ENCODE measurements at regions not wholly inside any gene's neighbourhood (a gene's known extent, or its start where the extent isn't known, plus 50 kb on each side); places are given as distances from the start of the nearest gene placed in this dataset.

GRCh38 chr21:35361988-35362387 is 312.9 kb upstream of the RUNX1 start:
- Histone ChIP-seq H3K9ac (ENCODE audit: low read depth in 1 of 2, low read length in 2 of 2) (no peak overlapping the region), H3K36me3 (ENCODE audit: control insufficient read depth in 1 of 2, insufficient read depth in 2 of 2, low read length in 2 of 2) (no peaks in the 10 kb centered on the region), H3K4me3 (ENCODE audit: low read depth in 1 of 2, low read length in 2 of 2) (no peak overlapping the region), H3K27me3 (ENCODE audit: control insufficient read depth in 1 of 2, insufficient read depth in 2 of 2, low read length in 2 of 2) (no peaks in the 10 kb centered on the region), H3K27ac (ENCODE audit: low read depth, low read length) (no peak overlapping the region), H3K9me3 (ENCODE audit: control insufficient read depth in 1 of 2, low read length in 2 of 2) (no peaks in the 10 kb centered on the region), H3K4me1 (ENCODE audit: control insufficient read depth in 1 of 2, insufficient read depth in 2 of 2, low read length in 2 of 2) (no peaks in the 10 kb centered on the region)

- Histone ChIP-seq H3K9ac (ENCODE audit: low read depth in 1 of 2, low read length in 2 of 2) (no peak overlapping the region), H3K36me3 (ENCODE audit: control insufficient read depth in 1 of 2, insufficient read depth in 2 of 2, low read length in 2 of 2) (no peaks in the 10 kb centered on the region), H3K4me1 (ENCODE audit: control insufficient read depth in 1 of 2, insufficient read depth in 2 of 2, low read length in 2 of 2) (no peaks in the 10 kb centered on the region), H3K27me3 (ENCODE audit: control insufficient read depth in 1 of 2, insufficient read depth in 2 of 2, low read length in 2 of 2) (peaks cover 0 to 3% of the 10 kb centered on the region in 2 donors), H3K4me3 (ENCODE audit: low read depth in 1 of 2, low read length in 2 of 2) (no peak overlapping the region), H3K27ac (ENCODE audit: low read depth, low read length) (no peak overlapping the region), H3K9me3 (ENCODE audit: control insufficient read depth in 1 of 2, low read length in 2 of 2) (no peaks in the 10 kb centered on the region)
These were observed 311.9 kb upstream of the RUNX1 start for GRCh38 chr21:35360870-35361570.

- H3K27me3 ChIP-seq (ENCODE audit: control insufficient read depth in 1 of 2, insufficient read depth in 2 of 2, low read length in 2 of 2) = peaks cover 0 to 3% of the 10 kb centered on the region in 2 donors
- no peak overlapping the region for H3K4me3 ChIP-seq (ENCODE audit: low read depth in 1 of 2, low read length in 2 of 2)
- no peak overlapping the region for H3K27ac ChIP-seq (ENCODE audit: low read depth, low read length)
- H3K36me3 ChIP-seq (ENCODE audit: control insufficient read depth in 1 of 2, insufficient read depth in 2 of 2, low read length in 2 of 2) = no peaks in the 10 kb centered on the region
- no peak overlapping the region for H3K9ac ChIP-seq (ENCODE audit: low read depth in 1 of 2, low read length in 2 of 2)
- H3K9me3 ChIP-seq (ENCODE audit: control insufficient read depth in 1 of 2, low read length in 2 of 2) = no peaks in the 10 kb centered on the region
- no peaks in the 10 kb centered on the region for H3K4me1 ChIP-seq (ENCODE audit: control insufficient read depth in 1 of 2, insufficient read depth in 2 of 2, low read length in 2 of 2)
These were observed 310.0 kb upstream of the RUNX1 start for GRCh38 chr21:35359076-35359475.

- no peak overlapping the region for H3K27ac ChIP-seq (ENCODE audit: low read depth, low read length)
- no peak overlapping the region for H3K9ac ChIP-seq (ENCODE audit: low read depth in 1 of 2, low read length in 2 of 2)
- no peak overlapping the region for H3K4me3 ChIP-seq (ENCODE audit: low read depth in 1 of 2, low read length in 2 of 2)
- no peaks in the 10 kb centered on the region for H3K9me3 ChIP-seq (ENCODE audit: control insufficient read depth in 1 of 2, low read length in 2 of 2)
- H3K4me1 ChIP-seq (ENCODE audit: control insufficient read depth in 1 of 2, insufficient read depth in 2 of 2, low read length in 2 of 2) = no peaks in the 10 kb centered on the region
- H3K27me3 ChIP-seq (ENCODE audit: control insufficient read depth in 1 of 2, insufficient read depth in 2 of 2, low read length in 2 of 2) = peaks cover 0 to 3% of the 10 kb centered on the region in 2 donors
- no peaks in the 10 kb centered on the region for H3K36me3 ChIP-seq (ENCODE audit: control insufficient read depth in 1 of 2, insufficient read depth in 2 of 2, low read length in 2 of 2)
These were observed 308.9 kb upstream of the RUNX1 start for GRCh38 chr21:35358008-35358407.

- H3K36me3 ChIP-seq (ENCODE audit: control insufficient read depth in 1 of 2, insufficient read depth in 2 of 2, low read length in 2 of 2) = no peaks in the 10 kb centered on the region
- peaks cover 0 to 3% of the 10 kb centered on the region in 2 donors for H3K27me3 ChIP-seq (ENCODE audit: control insufficient read depth in 1 of 2, insufficient read depth in 2 of 2, low read length in 2 of 2)
- no peak overlapping the region for H3K4me3 ChIP-seq (ENCODE audit: low read depth in 1 of 2, low read length in 2 of 2)
- no peak overlapping the region for H3K9ac ChIP-seq (ENCODE audit: low read depth in 1 of 2, low read length in 2 of 2)
- H3K9me3 ChIP-seq (ENCODE audit: control insufficient read depth in 1 of 2, low read length in 2 of 2) = no peaks in the 10 kb centered on the region
- H3K27ac ChIP-seq (ENCODE audit: low read depth, low read length) = no peak overlapping the region
- no peaks in the 10 kb centered on the region for H3K4me1 ChIP-seq (ENCODE audit: control insufficient read depth in 1 of 2, insufficient read depth in 2 of 2, low read length in 2 of 2)
These were observed 308.1 kb upstream of the RUNX1 start for GRCh38 chr21:35357041-35357780.

GRCh38 chr21:35354078-35354477 is 305.0 kb upstream of the RUNX1 start:
- no peak overlapping the region for H3K9ac ChIP-seq (ENCODE audit: low read depth in 1 of 2, low read length in 2 of 2)

GRCh38 chr21:35352793-35353192 is 303.7 kb upstream of the RUNX1 start:
- no peak overlapping the region for H3K4me3 ChIP-seq (ENCODE audit: low read depth in 1 of 2, low read length in 2 of 2)
- H3K36me3 ChIP-seq (ENCODE audit: control insufficient read depth in 1 of 2, insufficient read depth in 2 of 2, low read length in 2 of 2) = no peaks in the 10 kb centered on the region
- H3K4me1 ChIP-seq (ENCODE audit: control insufficient read depth in 1 of 2, insufficient read depth in 2 of 2, low read length in 2 of 2) = no peaks in the 10 kb centered on the region
- H3K9ac ChIP-seq (ENCODE audit: low read depth in 1 of 2, low read length in 2 of 2) = no peak overlapping the region
- no peak overlapping the region for H3K27ac ChIP-seq (ENCODE audit: low read depth, low read length)
- no peaks in the 10 kb centered on the region for H3K9me3 ChIP-seq (ENCODE audit: control insufficient read depth in 1 of 2, low read length in 2 of 2)
- peaks cover 0 to 3% of the 10 kb centered on the region in 2 donors for H3K27me3 ChIP-seq (ENCODE audit: control insufficient read depth in 1 of 2, insufficient read depth in 2 of 2, low read length in 2 of 2)

More at GRCh38 chr21:35354078-35354477, 305.0 kb upstream of the RUNX1 start:
- H3K27me3 ChIP-seq (ENCODE audit: control insufficient read depth in 1 of 2, insufficient read depth in 2 of 2, low read length in 2 of 2) = peaks cover 0 to 3% of the 10 kb centered on the region in 2 donors
- H3K9me3 ChIP-seq (ENCODE audit: control insufficient read depth in 1 of 2, low read length in 2 of 2) = no peaks in the 10 kb centered on the region
- H3K27ac ChIP-seq (ENCODE audit: low read depth, low read length) = no peak overlapping the region
- no peak overlapping the region for H3K4me3 ChIP-seq (ENCODE audit: low read depth in 1 of 2, low read length in 2 of 2)
- H3K36me3 ChIP-seq (ENCODE audit: control insufficient read depth in 1 of 2, insufficient read depth in 2 of 2, low read length in 2 of 2) = no peaks in the 10 kb centered on the region
- no peaks in the 10 kb centered on the region for H3K4me1 ChIP-seq (ENCODE audit: control insufficient read depth in 1 of 2, insufficient read depth in 2 of 2, low read length in 2 of 2)

- no peaks in the 10 kb centered on the region for H3K36me3 ChIP-seq (ENCODE audit: control insufficient read depth in 1 of 2, insufficient read depth in 2 of 2, low read length in 2 of 2)
- H3K9ac ChIP-seq (ENCODE audit: low read depth in 1 of 2, low read length in 2 of 2) = no peak overlapping the region
- no peak overlapping the region for H3K4me3 ChIP-seq (ENCODE audit: low read depth in 1 of 2, low read length in 2 of 2)
- no peaks in the 10 kb centered on the region for H3K9me3 ChIP-seq (ENCODE audit: control insufficient read depth in 1 of 2, low read length in 2 of 2)
- H3K4me1 ChIP-seq (ENCODE audit: control insufficient read depth in 1 of 2, insufficient read depth in 2 of 2, low read length in 2 of 2) = no peaks in the 10 kb centered on the region
- H3K27ac ChIP-seq (ENCODE audit: low read depth, low read length) = no peak overlapping the region
- peaks cover 0 to 3% of the 10 kb centered on the region in 2 donors for H3K27me3 ChIP-seq (ENCODE audit: control insufficient read depth in 1 of 2, insufficient read depth in 2 of 2, low read length in 2 of 2)
These were observed 303.1 kb upstream of the RUNX1 start for GRCh38 chr21:35352066-35352770.

GRCh38 chr21:35351434-35351833 is 302.3 kb upstream of the RUNX1 start:
- no peak overlapping the region for H3K4me3 ChIP-seq (ENCODE audit: low read depth in 1 of 2, low read length in 2 of 2)
- no peaks in the 10 kb centered on the region for H3K4me1 ChIP-seq (ENCODE audit: control insufficient read depth in 1 of 2, insufficient read depth in 2 of 2, low read length in 2 of 2)
- no peak overlapping the region for H3K27ac ChIP-seq (ENCODE audit: low read depth, low read length)
- no peaks in the 10 kb centered on the region for H3K27me3 ChIP-seq (ENCODE audit: control insufficient read depth in 1 of 2, insufficient read depth in 2 of 2, low read length in 2 of 2)
- H3K36me3 ChIP-seq (ENCODE audit: control insufficient read depth in 1 of 2, insufficient read depth in 2 of 2, low read length in 2 of 2) = no peaks in the 10 kb centered on the region
- no peaks in the 10 kb centered on the region for H3K9me3 ChIP-seq (ENCODE audit: control insufficient read depth in 1 of 2, low read length in 2 of 2)
- no peak overlapping the region for H3K9ac ChIP-seq (ENCODE audit: low read depth in 1 of 2, low read length in 2 of 2)

GRCh38 chr21:35350965-35351364 is 301.9 kb upstream of the RUNX1 start:
- Histone ChIP-seq H3K9ac (ENCODE audit: low read depth in 1 of 2, low read length in 2 of 2) (no peak overlapping the region), H3K36me3 (ENCODE audit: control insufficient read depth in 1 of 2, insufficient read depth in 2 of 2, low read length in 2 of 2) (no peaks in the 10 kb centered on the region), H3K4me3 (ENCODE audit: low read depth in 1 of 2, low read length in 2 of 2) (no peak overlapping the region), H3K9me3 (ENCODE audit: control insufficient read depth in 1 of 2, low read length in 2 of 2) (no peaks in the 10 kb centered on the region), H3K27ac (ENCODE audit: low read depth, low read length) (no peak overlapping the region), H3K4me1 (ENCODE audit: control insufficient read depth in 1 of 2, insufficient read depth in 2 of 2, low read length in 2 of 2) (no peaks in the 10 kb centered on the region), H3K27me3 (ENCODE audit: control insufficient read depth in 1 of 2, insufficient read depth in 2 of 2, low read length in 2 of 2) (no peaks in the 10 kb centered on the region)
